ENCODE measurements at regions not wholly inside any gene's neighbourhood (a gene's known extent, or its start where the extent isn't known, plus 50 kb on each side); places are given as distances from the start of the nearest gene placed in this dataset.

GRCh38 chr14:88940671-88941070 lies 116.2 kb downstream of the TTC8 start:
- TF ChIP-seq CTCF (conservative IDR thresholded peaks at IDR 0.05; ENCODE audit: low read length) (no peak), EZH2phosphoT487 (IDR thresholded peaks at IDR 0.05; ENCODE audit: borderline replicate concordance, low read depth, low read length) (no peak)
